HG03039 (cell line): ENCODE measurements at regions not wholly inside any gene's neighbourhood (a gene's known extent, or its start where the extent isn't known, plus 50 kb on each side); places are given as distances from the start of the nearest gene placed in this dataset.

Experiments
- ATAC-seq: cut with Tn5 transposase; IDR thresholded peaks from one replicate; pipeline ENCODE4 v1.9.1; 2021; ENCODE audit warnings: mild to moderate bottlenecking, moderate library complexity; ENCODE audit not compliant: unreplicated experiment

DNA sequence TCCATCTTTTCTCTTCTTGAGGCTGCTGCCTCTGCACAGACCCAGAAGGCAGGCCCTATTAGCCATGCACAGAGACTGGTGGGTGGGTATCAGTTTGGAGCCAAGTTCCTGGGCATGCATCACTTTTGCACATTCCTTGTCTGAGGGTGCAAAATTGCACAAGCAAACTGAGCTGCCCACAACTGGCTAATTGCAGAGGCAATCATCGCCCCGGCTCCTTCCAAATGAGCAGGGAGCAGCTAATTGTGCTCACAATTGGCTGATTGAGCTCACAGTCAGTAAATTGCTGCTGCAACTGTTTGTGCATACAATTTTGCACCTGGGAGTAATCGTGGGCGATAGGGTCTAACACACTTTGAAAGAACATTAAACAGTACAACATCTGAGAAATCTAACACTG is 511.4 kb downstream of the DHX35 start:
- no peak for ATAC-seq

DNA sequence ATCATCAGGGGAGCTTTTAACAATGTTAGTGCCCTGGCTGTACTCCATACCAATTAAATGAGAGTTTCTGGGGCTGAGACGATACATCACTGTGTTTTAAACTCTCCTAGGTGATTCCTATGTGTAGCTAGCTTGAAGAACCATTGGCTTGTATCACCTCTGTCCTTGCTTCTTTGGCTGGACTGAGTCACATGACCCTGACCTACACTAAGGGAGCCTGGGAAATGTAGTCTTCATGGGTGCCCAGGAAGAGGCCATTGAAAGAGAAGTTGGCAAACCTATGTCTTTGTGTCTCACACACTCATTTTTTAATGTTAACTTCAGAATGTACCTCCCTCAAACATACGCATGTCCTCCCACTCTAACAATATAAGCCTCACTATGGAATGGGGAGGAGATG is 506.6 kb downstream of the DHX35 start:
- no peak for ATAC-seq

GRCh38 chr20:39464238-39464637 is 502.1 kb downstream of the DHX35 start:
- ATAC-seq, result no peak

GRCh38 chr20:39462416-39462945 is 500.3 kb downstream of the DHX35 start:
- ATAC-seq, result no peak

DNA sequence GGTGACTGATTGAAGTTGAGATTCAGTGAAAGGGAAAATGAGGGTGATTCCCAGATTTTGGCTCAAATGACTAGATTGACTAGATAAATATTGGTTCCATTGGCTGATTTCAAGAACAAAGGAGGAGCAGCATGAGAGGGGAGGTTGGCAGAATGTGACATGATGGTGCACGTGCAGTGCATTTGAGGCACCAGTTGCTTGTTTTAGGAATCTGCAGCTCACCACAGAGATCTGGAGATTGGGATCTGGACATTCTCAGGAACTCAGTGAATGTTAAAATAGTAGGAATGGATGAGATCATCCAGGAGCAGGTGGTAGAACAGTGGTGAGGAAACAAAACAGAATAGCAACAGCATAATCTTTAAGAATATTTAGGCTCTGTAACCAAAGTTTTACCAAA is 496.3 kb downstream of the DHX35 start:
- no peak for ATAC-seq

DNA sequence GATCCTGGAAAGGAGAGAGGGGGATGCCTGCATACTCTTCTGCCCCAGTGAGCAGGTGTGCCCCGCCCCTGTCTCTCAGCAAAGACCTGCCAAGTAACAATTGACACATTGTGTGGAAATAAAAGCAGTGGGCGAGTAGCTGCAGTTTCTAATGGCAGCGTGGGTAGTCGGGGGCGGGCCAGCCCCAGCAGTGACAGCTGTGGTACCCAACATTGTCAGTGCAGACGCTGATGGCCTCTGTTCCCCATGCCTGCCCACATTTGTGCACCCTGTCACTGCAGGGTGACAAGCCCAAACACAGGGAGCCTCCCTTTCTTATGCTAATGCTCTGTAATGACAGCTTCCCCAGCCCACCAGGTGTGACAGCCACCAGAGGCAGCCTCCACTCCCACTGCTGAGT is 491.7 kb downstream of the DHX35 start:
- ATAC-seq, result no peak

DNA sequence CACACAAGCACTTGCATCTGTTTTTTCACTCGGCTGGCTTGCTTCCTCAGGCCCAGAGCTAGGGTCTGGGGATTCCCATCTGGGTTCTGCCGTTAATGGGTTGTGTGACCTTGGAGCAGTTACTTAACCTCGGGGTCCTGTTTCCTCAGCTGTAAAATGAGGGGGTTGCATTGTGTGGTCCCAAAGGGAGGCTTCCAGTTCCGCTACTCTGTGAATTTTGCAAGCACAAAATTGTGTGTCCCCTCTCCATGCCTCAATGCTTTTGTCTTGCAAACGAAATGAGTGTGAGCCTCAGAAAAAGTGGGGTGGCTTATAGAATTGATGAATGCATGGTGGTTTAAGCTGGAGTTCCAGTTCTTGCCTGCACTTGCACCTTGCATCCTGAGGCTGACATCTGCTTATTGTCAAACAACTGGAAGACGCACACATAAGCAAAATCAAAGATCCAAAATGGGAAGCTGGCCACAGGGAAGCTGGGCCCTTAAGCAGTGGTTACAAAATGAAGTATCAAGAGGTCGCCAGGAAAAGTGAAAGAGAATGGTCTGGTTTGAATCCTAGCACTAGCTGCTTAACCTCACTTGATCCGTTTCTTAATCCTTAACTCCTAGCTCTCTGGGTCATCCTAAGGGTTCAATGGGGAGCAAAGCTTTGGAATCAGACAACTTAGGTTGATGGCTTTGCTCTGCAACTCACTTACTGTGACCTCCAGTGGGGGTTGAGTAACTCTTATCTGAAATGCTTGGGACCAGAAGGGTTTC is 490.6 kb downstream of the DHX35 start:
- no peak for ATAC-seq

- no peak for ATAC-seq
Measured at GRCh38 chr20:39451386-39451785, 489.2 kb downstream of the DHX35 start.

DNA sequence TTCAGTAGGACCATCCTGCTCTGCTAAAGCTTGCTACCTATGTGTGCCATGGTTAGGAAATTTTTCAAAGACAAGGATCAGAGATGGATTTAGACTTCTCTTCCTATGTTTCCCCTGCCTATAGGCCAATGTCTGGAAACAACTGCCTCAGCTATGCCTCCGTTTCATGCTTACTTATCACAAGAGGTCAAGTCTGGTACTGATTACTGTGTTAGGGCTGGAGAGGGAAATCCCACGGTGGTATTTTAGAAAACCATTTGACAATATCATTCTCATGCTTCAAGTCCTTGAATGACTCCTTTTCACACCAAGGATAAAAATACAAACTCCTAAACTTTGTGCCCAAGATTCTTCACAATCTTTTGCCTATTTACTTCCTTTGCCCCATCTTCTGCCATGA is 484.3 kb downstream of the DHX35 start:
- ATAC-seq, result no peak

DNA sequence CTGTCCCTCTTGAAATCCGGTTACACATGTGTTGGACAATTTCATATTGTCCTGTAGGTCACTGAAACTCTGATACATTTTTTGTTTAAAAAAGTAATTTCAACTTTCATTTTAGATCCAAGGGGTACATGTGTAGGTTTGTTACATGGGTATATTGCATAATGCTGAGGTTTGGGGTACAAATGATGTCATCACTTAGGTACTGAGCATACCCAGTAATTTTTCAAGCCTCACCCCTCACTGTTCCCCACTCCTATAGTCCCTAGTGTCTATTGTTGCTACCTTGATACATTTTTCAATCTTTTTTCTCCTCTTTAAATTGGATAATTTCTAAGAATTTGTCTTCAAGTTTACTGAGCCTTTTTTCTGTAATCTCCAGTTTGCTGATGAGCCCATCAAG is 483.0 kb downstream of the DHX35 start:
- no peak for ATAC-seq

GRCh38 chr20:39433466-39433865 is 471.3 kb downstream of the DHX35 start:
- no peak for ATAC-seq

- no peak for ATAC-seq
Measured at GRCh38 chr20:39431091-39431880, 469.1 kb downstream of the DHX35 start.

DNA sequence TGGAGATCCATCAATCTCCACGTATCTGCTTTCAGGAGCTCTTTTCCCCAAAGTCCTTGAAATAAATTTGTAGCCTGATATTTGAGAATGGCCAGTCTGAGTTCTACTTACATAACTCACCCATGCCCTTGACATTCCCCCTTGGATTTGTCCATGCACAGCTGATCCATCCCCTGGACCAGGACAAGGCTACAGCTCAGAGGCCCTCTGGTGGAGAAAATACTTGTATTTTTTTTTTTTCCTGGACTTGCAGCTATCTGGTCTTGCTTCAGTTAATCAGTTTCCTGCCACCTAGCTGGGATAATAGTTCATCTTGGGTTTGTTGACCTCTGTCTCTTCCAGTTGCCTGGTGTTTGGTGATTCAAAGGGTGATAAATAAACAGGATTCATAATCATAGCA is 467.6 kb downstream of the DHX35 start:
- ATAC-seq, result no peak

DNA sequence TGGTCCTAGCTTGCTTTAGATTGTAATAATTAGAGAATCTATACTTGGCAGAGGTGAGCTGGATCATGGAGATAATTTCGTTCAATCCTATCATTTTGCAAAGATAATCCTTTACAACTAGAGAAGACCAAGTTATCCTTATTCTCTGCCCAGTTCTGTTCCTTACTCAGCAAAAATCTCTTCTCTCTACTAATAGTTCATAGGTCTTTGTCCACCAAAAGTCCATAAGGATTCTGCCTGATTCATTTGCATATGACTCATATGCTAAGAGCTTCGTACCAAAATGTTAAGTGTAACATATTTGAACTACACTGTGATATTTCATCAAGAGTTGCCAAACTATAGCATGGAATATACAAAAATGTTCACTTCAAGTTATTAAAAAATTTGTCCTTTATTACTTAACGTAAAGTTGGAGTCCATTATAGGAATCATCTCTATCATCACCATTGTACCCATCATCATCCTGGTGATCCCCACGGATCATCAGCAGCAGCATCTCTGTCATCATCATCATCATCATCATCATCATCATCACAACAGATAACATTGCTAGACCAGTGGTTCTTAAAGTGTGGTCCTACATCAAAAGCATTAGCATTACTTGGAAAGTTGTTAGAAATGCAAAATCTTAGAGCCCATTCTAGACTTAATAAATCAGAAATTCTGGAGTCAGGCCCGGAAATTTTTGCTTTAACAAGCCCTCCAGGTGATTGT is 463.0 kb downstream of the DHX35 start:
- ATAC-seq, result no peak

DNA sequence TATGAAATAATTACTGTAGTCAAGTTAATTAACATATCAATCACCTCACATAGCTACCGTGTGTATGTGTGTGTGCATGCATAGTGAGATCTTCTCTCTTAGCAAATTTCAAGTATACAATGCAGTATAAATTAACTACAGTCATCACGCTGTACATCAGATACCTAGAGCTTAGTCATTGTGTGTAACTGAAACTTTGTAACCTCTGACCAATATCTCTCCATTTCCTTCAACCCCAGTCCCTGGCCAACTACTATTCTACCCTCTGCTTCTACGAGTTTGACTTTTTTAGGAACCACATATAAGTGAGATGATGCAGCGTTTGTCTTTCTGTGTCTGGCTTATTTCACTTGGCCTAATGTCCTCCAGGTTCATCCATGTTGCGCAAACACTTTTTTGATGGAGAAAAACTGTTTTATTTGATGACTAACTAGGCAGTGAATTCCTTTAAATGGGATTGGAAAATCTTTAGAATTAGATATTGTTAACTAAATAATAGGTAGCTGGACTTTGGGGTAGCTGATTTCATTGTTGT is 459.5 kb downstream of the DHX35 start:
- no peak for ATAC-seq

GRCh38 chr20:39412091-39412490 is 449.9 kb downstream of the DHX35 start:
- no peak for ATAC-seq

DNA sequence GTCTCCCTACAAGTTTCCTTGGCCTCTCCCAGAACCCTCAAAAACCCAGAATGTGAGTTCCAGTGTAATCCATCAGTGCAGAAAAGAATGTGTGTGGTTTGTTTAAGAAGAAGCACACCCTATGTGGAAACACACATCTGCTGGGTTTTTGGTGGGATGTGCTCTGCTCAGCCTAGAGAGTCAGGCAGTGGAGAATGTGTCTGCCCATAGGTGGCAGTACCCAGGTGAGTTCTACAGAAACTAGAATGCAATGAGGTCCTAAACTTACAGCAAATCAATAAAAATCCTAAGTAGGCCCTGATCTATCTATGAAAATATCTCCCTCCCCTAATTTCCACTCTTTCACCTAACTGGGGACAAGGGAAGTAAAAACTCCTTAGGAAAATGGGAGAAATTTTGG is 437.3 kb downstream of the DHX35 start:
- ATAC-seq, result no peak

DNA sequence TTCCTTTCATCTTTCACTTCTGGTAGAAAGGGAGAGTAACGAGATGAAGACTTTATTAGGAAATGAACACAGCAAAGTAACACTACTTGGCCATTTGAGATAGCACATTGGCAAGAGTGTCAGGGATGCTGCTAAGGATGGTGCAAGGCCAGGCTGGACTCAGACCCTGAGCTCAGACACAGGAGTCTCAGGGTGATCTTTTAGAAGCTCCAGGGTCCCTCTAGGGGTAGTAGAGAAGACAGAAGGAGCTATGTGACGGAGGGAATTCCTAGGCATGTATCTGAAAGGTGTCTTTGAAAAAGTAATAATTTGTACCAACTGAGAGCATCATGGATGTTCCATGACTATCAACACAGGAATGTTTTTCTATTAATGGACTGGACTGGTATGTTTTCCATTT is 436.5 kb downstream of the DHX35 start:
- ATAC-seq, result no peak

DNA sequence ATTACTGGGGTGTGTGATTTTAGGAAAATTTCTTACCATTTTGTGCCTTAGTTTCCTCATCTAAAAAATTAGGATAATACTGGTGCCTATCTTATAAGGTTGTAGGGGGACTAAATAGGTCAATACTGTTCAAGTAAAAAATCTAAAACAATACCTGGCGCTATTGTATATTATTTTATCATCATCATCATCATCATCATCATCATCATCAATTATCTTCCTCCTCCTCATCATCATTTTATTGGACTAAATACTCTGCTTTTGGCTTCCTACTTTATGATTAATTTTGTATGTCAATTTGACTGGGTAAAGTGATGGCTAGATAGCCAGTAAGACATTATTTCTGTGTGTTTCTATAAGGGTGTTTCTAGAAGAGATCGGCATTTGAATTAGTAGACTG is 435.5 kb downstream of the DHX35 start:
- no peak for ATAC-seq

- no peak for ATAC-seq
Measured at GRCh38 chr20:39395478-39396291, 433.5 kb downstream of the DHX35 start.
